ENCODE measurements at regions not wholly inside any gene's neighbourhood (a gene's known extent, or its start where the extent isn't known, plus 50 kb on each side); places are given as distances from the start of the nearest gene placed in this dataset.

- CTCF ChIA-PET: no interaction called here
- no peak for TF ChIP-seq SIN3A (IDR thresholded peaks at IDR 0.05; ENCODE audit: low read depth)
- no peak for TF ChIP-seq EGR1 (IDR thresholded peaks at IDR 0.05; ENCODE audit: low read depth)
- no peak for TF ChIP-seq REST (IDR thresholded peaks at IDR 0.05; ENCODE audit: low read depth)
- TF ChIP-seq SRF (IDR thresholded peaks at IDR 0.05; ENCODE audit: low read depth): no peak
- no peak for TF ChIP-seq ZBTB33 (IDR thresholded peaks at IDR 0.05; ENCODE audit: extremely low read depth, insufficient replicate concordance, low read length)
- TF ChIP-seq ZFX (IDR thresholded peaks at IDR 0.05): no peak
- no peak for TF ChIP-seq POLR2A (IDR thresholded peaks at IDR 0.05; ENCODE audit: borderline replicate concordance, extremely low read depth, insufficient read depth, insufficient read length)
- no peak for TF ChIP-seq ZNF274 (IDR thresholded peaks at IDR 0.05; ENCODE audit: low read depth, low read length)
- TF ChIP-seq EZH2phosphoT487 (IDR thresholded peaks at IDR 0.05; ENCODE audit: borderline replicate concordance): no peak
- no peak for TF ChIP-seq CEBPB (IDR thresholded peaks at IDR 0.05; ENCODE audit: low read depth)
- no peak for TF ChIP-seq YY1 (IDR thresholded peaks at IDR 0.05; ENCODE audit: extremely low read depth, insufficient replicate concordance, low read depth, low read length)
- no peak for TF ChIP-seq ATF3 (IDR thresholded peaks at IDR 0.05)
- no peak for TF ChIP-seq POLR2AphosphoS5 (IDR thresholded peaks at IDR 0.05; ENCODE audit: low read depth, low read length)
- no peak for TF ChIP-seq CTCF (IDR thresholded peaks at IDR 0.05 in 2 of 3, conservative IDR thresholded peaks at IDR 0.05 in 1 of 3; ENCODE audit: borderline replicate concordance in 1 of 3, insufficient read depth in 1 of 3, low read depth in 2 of 3, low read length in 2 of 3)
- TF ChIP-seq EZH2 (IDR thresholded peaks at IDR 0.05): no peak
- H4K20me1 ChIP-seq (ENCODE audit: insufficient read depth): no peaks in the 10 kb centered on the region
- BruUV-seq (replicated peaks): no TSS peak
- H3K79me2 ChIP-seq (ENCODE audit: insufficient read depth, low read length): no peaks in the 10 kb centered on the region
- POLR2A ChIA-PET: no interaction called here
- DNase-seq (ENCODE audit: low read depth, low spot score) (no peak), ATAC-seq (no peak)
- H3K27me3 ChIP-seq (ENCODE audit: insufficient read depth, low read length): no peaks in the 10 kb centered on the region
- no peaks in the 10 kb centered on the region for H3K9me2 ChIP-seq (ENCODE audit: insufficient read depth)
- H3K27ac ChIP-seq (ENCODE audit: low read depth, low read length): no peak overlapping the region
- RAD21 ChIA-PET (ENCODE audit: low non-redundant PET in 1 of 2, low total read pairs in 2 of 2, uncharacterized antibody in 2 of 2, unreplicated experiment in 2 of 2): no interaction called here
- H3K36me3 ChIP-seq (ENCODE audit: control insufficient read depth in 1 of 2, insufficient read depth in 2 of 2, low read length in 2 of 2): no peaks in the 10 kb centered on the region
- no peak overlapping the region for H3K4me3 ChIP-seq (replicated peaks in 1 of 2; ENCODE audit: low read depth in 1 of 2, low read length in 2 of 2)
- no peaks in the 10 kb centered on the region for H3K9me3 ChIP-seq (ENCODE audit: control insufficient read depth in 1 of 2, insufficient read depth in 1 of 2, low read depth in 1 of 2, low read length in 2 of 2)
- no peak overlapping the region for H3K4me2 ChIP-seq (ENCODE audit: low read length)
- H3K9ac ChIP-seq (ENCODE audit: low read length): no peak overlapping the region
- no peak overlapping the region for H2AFZ ChIP-seq (ENCODE audit: low read depth, low read length, poor library complexity, severe bottlenecking)
- no peaks in the 10 kb centered on the region for H3K4me1 ChIP-seq (ENCODE audit: control insufficient read depth in 1 of 2, insufficient read depth in 2 of 2, low read length in 2 of 2)
- intact Hi-C loops (cut with micrococcal nuclease): no loop called here
These were observed 798.3 kb upstream of the TMEFF2 start for GRCh38 chr2:192993059-192993458.

Data from HCT116 (cell line).